Gastroesophageal sphincter (tissue), 3 donors: ENCODE measurements at regions not wholly inside any gene's neighbourhood (a gene's known extent, or its start where the extent isn't known, plus 50 kb on each side); places are given as distances from the start of the nearest gene placed in this dataset.

ENCODE experiments used
- CTCF ChIP-seq, 4 experiments: fragments of 200-600 bp in 2 of 4; fragments of 450-650 bp in 2 of 4; sonication (generic) in 1 of 4; IDR thresholded peaks; one replicate each; pipeline ENCODE4 v1.5.1; 2017 to 2019; ENCODE audit warnings: antibody characterized with exemption in 4 of 4, mild to moderate bottlenecking in 2 of 4, moderate library complexity in 2 of 4
- POLR2A ChIP-seq, 2 donors: fragments of 450-650 bp; IDR thresholded peaks; one replicate each; pipeline ENCODE4 v1.6.1; 2017; ENCODE audit warnings: antibody characterized with exemption in 2 of 2, mild to moderate bottlenecking in 2 of 2, moderate library complexity in 1 of 2

GRCh38 chr1:68314151-68314780, 81.9 kb upstream of the WLS start:
- no peak for TF ChIP-seq POLR2A (IDR thresholded peaks at IDR 0.05)
- no peak for TF ChIP-seq CTCF (IDR thresholded peaks at IDR 0.05)
